ENCODE measurements at regions not wholly inside any gene's neighbourhood (a gene's known extent, or its start where the extent isn't known, plus 50 kb on each side); places are given as distances from the start of the nearest gene placed in this dataset.
"Not testable (repeated sequence)": the region's sequence is repeated elsewhere in the genome, so short reads cannot be mapped to it uniquely, and the experiment has no call there.

DNA sequence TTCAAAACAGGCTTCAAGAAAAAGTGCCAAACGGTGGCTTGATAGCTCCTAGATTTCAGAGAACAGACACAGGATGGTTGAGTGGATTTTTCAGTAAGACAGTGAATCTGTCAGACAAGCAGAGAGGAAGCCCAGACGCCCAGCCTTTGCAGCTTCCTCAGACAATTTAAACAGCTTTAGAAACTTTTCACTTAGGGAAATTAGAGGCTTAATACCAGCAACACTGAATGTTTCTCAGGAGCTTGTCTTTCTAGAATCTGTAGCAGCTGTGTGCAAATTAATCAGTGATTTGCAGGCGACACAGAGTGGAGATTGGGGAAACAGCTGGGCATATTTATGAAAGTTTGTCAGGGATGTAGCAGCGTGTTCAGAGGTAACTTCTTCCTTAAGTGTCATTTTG, 362.1 kb downstream of the GALC start:
- DNase-seq (ENCODE audit: low spot score), result no peak

- no peak for DNase-seq (ENCODE audit: low spot score)
Measured at GRCh38 chr14:87629788-87630187, 363.2 kb downstream of the GALC start.

- DNase-seq (ENCODE audit: low spot score), result no peak
Measured at GRCh38 chr14:87628780-87629179, 364.2 kb downstream of the GALC start.

- no peak for DNase-seq (ENCODE audit: low spot score)
Measured at GRCh38 chr14:87628129-87628528, 364.9 kb downstream of the GALC start.

- no peak for DNase-seq (ENCODE audit: low spot score)
Measured at GRCh38 chr14:87626266-87626665, 366.7 kb downstream of the GALC start.

- no peak for DNase-seq (ENCODE audit: low spot score)
Measured at GRCh38 chr14:87623616-87624015, 369.4 kb downstream of the GALC start.

- DNase-seq (ENCODE audit: low spot score), result no peak
Measured at GRCh38 chr14:87617079-87617478, 375.9 kb downstream of the GALC start.

DNA sequence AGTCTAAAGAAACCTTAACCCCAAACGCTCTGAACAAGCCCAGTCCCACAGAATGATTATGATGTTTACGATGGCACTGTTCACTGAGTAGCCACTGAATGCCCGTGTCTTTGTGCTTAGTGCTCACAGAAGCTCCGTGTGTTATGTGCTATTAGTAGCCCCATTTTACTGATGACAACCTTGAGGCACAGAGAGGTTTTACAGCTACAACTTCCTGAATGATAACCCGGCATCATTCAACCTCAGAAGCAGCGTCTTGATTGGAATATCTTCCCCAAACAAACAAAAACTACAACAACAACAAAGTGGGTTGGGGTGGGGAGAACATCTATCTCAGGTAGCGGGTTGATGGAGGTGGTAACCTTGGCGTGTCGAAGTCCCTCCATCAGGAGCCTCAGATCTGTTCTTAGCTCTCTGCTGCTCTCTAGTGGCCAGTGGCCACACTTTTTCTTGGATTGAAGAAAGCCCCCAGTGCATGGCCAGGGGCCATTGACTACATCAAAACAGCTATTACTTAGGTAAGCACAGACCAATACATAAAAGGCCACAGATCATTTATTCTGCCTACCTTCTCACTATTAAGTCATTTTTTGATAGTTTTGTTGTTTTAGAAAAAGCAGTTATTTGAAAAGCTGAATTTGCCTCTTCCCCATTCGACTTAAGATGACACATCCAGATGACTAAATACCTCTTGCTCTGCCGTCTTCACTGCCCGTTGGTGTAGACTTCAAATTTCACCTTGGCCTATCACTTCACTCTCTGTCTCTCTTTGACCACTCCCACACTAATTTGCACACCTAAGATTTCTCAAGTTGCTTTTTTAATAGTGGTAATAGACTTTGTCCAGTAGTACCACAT, 376.9 kb downstream of the GALC start:
- DNase-seq (ENCODE audit: low spot score), result no peak

DNA sequence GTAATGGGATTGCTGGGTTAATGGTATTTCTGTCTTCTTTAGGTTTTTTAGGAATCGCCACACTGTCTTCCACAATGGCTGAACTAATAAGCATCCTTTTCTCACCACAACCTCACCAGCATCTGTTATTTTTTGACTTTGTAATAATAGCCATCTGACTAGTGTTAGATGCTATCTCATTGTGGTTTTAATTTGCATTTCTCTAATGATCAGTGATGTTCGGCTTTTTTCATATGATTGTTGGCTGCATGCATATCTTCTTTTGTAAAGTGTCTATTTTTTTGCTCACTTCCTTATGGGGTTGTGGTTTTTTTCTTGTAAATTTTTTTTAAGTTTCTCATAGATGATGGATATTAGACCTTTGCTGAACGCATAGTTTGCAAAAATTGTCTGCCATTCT, 377.9 kb downstream of the GALC start:
- DNase-seq (ENCODE audit: low spot score), result no peak

DNA sequence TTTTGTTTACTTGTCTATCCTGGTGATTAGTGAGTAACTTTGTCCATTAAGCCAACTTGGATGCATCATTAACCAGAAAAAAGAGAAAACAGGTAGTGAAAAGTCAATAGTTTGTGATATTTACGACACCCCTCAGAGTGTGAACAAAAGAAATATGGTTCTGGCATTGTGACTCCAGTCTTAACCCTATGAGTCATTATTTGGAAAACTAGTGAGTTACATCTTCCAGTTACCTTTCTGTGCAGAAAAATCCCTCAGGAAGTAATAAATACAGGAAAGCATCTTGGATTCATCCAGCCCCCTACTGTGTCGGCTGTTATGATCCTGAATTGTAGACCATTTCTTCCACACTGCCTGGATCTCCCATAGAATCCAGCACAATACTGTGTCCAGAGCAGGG, 379.1 kb downstream of the GALC start:
- DNase-seq (ENCODE audit: low spot score), result no peak

DNA sequence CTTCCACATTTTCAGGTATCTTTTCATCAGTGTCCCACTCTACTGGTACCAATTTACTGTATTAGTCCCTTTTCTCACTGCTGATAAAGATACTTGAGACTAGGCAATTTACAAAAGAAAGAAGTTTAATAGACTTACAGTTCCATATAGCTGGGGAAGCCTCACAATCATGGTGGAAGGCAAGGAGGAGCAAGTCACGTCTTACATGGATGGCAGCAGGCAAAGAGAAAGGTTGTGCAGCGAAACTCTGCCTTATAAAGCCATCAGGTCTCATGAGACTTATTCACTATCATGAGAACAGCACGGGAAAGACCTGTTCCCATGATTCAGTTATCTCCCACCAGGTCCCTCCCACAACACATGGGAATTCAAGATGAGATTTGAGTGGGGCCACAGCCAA, 385.9 kb downstream of the GALC start:
- not testable (repeated sequence) for DNase-seq (ENCODE audit: low spot score)

- DNase-seq (ENCODE audit: low spot score), result no peak
Measured at GRCh38 chr14:87601036-87601435, 391.9 kb downstream of the GALC start.

- DNase-seq (ENCODE audit: low spot score), result no peak
Measured at GRCh38 chr14:87600240-87600639, 392.7 kb downstream of the GALC start.

DNA sequence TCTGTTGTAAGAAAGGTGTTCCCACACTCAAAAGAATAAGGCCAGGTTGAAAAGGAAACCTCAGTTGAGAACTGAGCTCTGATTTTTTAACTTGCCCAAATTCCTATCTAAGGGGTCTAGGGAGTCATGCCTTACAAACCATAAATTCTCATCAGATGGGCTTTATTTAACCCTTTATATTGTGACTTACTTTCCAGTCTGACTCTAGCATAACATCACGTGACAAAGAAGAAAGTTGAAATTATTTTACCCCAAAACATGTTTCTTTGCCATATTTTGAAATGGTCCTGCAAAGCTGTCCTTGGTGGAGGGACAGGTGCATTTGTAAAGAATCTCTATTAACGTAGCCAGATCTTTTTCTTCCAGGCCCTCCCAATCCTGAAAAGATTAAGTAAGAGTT, 411.7 kb downstream of the GALC start:
- DNase-seq (ENCODE audit: low spot score), result no peak

GRCh38 chr14:87579036-87579435, 413.9 kb downstream of the GALC start:
- DNase-seq (ENCODE audit: low spot score), result no peak

GRCh38 chr14:87575378-87575777, 417.6 kb downstream of the GALC start:
- no peak for DNase-seq (ENCODE audit: low spot score)

DNA sequence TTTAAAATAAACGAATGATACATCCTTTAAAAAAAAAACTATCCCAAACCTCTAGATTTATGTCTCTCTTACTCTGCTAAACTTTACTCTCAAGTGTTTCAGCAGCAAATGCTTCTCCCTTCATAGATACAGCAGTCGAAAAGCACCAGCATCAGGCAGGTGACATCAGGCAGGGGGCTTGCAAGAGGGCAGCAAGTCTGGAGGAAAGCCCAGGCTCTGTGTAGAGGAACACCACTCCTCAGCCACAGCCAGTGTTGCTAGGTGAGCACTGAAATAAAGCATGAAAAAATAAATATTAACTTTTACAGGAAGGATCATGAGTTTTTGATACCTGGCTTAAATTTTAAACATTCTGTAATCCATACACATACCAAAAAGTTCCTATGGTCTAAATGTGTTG, 419.4 kb downstream of the GALC start:
- no peak for DNase-seq (ENCODE audit: low spot score)

- no peak for DNase-seq (ENCODE audit: low spot score)
Measured at GRCh38 chr14:87567618-87568295, 425.2 kb downstream of the GALC start.

DNA sequence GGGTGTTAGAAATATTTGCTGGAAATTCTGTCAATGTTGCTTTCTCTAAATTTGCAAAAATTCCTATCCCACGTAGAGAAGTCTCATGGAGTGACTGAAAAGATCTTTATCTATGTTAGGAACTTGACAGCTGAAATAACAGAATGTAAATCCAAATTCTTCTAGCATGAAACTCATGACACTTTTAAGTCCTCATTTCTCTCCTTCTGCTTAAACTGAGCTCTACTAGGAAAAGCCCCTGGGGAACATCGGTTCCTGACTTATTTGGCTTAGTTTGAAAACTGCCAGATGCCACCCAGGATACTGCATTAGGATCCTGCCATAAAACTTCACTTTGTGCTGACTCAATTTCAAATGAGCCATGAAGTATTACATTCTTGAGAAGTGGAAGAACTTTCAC, 426.0 kb downstream of the GALC start:
- no peak for DNase-seq (ENCODE audit: low spot score)

- DNase-seq (ENCODE audit: low spot score), result no peak
Measured at GRCh38 chr14:87547536-87547935, 445.4 kb downstream of the GALC start.

DNA sequence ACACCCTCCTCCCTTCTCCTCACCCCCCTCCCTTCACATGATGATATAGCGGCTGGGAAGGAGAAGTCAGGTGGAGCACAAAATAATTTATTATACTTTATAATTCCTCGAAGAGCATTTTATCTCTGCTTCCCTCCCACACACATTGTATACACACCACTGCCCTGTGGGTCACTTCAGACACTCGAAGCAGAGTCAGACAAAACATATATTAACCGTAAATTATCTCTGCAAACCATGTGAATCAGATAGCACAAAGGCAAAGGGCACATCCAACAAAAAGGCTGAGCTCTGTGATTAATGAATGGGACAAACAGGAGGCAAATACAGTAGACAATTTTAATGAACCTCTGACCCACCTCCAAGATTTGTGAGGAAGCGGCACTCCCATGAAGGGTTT, 450.7 kb downstream of the GALC start:
- DNase-seq (ENCODE audit: low spot score), result no peak

DNA sequence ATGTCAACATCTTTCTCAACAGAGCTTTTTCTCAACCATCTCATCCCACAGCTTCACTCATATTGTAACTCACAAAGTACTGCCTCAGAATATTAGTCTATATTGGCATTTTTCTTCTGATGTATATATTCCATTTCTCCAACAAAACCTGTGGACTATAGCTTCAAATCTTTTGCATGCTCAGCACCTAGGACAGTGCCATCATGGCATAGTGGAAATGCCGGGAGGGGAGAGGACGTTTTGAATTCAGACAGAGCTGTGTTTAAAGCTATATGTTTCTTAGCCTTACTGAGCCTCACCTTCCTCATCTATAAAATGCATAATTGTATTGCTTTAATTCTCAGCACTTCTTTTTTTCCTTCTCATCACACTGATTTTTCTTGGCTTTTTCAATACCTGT, 452.6 kb downstream of the GALC start:
- DNase-seq (ENCODE audit: low spot score), result no peak

- DNase-seq (ENCODE audit: low spot score), result no peak
Measured at GRCh38 chr14:87529081-87529480, 463.9 kb downstream of the GALC start.

DNA sequence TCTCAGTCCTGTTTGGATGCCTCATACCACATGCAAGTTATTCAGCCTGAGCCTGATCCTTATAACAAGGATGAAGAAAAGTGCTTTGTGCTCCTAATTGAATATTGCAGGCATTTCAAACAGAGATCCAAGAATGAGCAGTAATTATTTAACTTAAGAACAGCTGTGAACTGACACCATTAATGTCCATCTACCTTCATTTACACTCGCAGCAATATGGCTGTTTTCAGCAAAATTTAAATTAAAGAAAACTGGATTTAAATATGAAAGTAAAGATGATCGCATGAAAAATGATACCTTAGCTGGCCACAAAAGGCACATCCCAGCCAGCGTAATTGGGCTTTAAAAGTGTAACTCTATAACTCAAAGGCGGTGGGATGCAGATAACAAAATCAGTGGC, 466.3 kb downstream of the GALC start:
- no peak for DNase-seq (ENCODE audit: low spot score)
